Transverse colon (tissue), 4 donors: ENCODE measurements at regions not wholly inside any gene's neighbourhood (a gene's known extent, or its start where the extent isn't known, plus 50 kb on each side); places are given as distances from the start of the nearest gene placed in this dataset.

ENCODE experiments used
- DNase-seq: peaks from one replicate; pipeline ENCODE4 v3.0.0-alpha.2; 2019
- H3K27ac ChIP-seq, 4 donors: fragments of 200-600 bp; sonication (generic); 2 replicates each; pipeline ENCODE4 v1.5.1; 2016 to 2018; ENCODE audit warnings: inconsistent platforms in 4 of 4
- H3K27me3 ChIP-seq: fragments of 200-600 bp; sonication (generic); 2 replicates; pipeline ENCODE4 v1.5.1; 2017; ENCODE audit warnings: inconsistent platforms
- H3K36me3 ChIP-seq, 4 donors: fragments of 200-600 bp; sonication (generic); 2 replicates each; pipeline ENCODE4 v1.5.1; 2017 to 2019; ENCODE audit warnings: inconsistent platforms in 4 of 4
- H3K4me1 ChIP-seq, 4 donors: fragments of 200-600 bp; sonication (generic); 2 replicates each; pipeline ENCODE4 v1.5.1; 2017 to 2020; ENCODE audit warnings: inconsistent platforms in 4 of 4
- H3K4me3 ChIP-seq, 4 donors: fragments of 200-600 bp; sonication (generic); 1 replicate in 1 of 4; 2 replicates in 3 of 4; pipeline versions ENCODE4 v1.5.1 to v1.6.1; 2017 to 2019; ENCODE audit warnings: inconsistent platforms in 4 of 4
- H3K9me3 ChIP-seq, 2 donors: fragments of 200-600 bp; sonication (generic); 2 replicates each; pipeline ENCODE4 v1.5.1; 2017 to 2019; ENCODE audit warnings: inconsistent platforms in 2 of 2
- CTCF ChIP-seq, 5 experiments: fragments of 200-600 bp in 3 of 5; fragments of 450-650 bp in 2 of 5; sonication (generic) in 3 of 5; IDR thresholded peaks; 1 replicate in 2 of 5; 2 replicates in 3 of 5; pipeline ENCODE4 v1.5.1; 2016 to 2017; ENCODE audit warnings: antibody characterized with exemption in 5 of 5, inconsistent platforms in 3 of 5, mild to moderate bottlenecking in 2 of 5, moderate library complexity in 1 of 5
- EP300 ChIP-seq: sonication (generic); formaldehyde crosslinking; IDR thresholded peaks from one replicate; pipeline ENCODE4 v1.6.1; 2017; ENCODE audit warnings: antibody characterized with exemption, low read depth
- POLR2A ChIP-seq: fragments of 450-650 bp; IDR thresholded peaks from one replicate; pipeline ENCODE4 v1.6.1; 2016; ENCODE audit warnings: antibody characterized with exemption, mild to moderate bottlenecking, moderate library complexity
- POLR2AphosphoS5 ChIP-seq, 3 donors: sonication (generic); formaldehyde crosslinking; IDR thresholded peaks; one replicate each; pipeline ENCODE4 v1.6.1; 2016; ENCODE audit warnings: antibody characterized with exemption in 3 of 3
- WGBS, 2 donors: methylation state at CpG; one replicate each; pipeline ENCODE4 v1.1.5; 2018; ENCODE audit warnings: low coverage in 1 of 2; 5-methylcytosine and 5-hydroxymethylcytosine counted together
- in situ Hi-C, 4 donors: fragments of 200-750 bp; cut with MboI; loops; one replicate each; pipeline versions ENCODE4 v1.15.0 to v1.15.1; 2017; ENCODE audit warnings: low sequenced_read_pairs in 3 of 4, low pct_ligation_motif_present in 1 of 4, low pct_unique_long_range_greater_than_20kb in 1 of 4
- intact Hi-C: fragments of 100-400 bp; cut with DNase I; formaldehyde crosslinking; loops from one replicate; pipeline ENCODE4 v1.15.1; 2023; ENCODE audit warnings: low total_unique reads

- WGBS, 2 donors, result 65 to 77% methylated on average over 7 of the region's 7 CpGs
- intact Hi-C loops (no loop called here), in situ Hi-C loops (no loop called here)
- no peaks in the 10 kb centered on the region for H3K27me3 ChIP-seq
- H3K9me3 ChIP-seq, result no peaks in the 10 kb centered on the region
- TF ChIP-seq CTCF (IDR thresholded peaks at IDR 0.05) (no peak), POLR2AphosphoS5 (IDR thresholded peaks at IDR 0.05) (no peak), EP300 (no peak), POLR2A (no peak)
- no peaks in the 10 kb centered on the region for H3K4me1 ChIP-seq
- no peak overlapping the region for H3K4me3 ChIP-seq
- no peak overlapping the region for H3K27ac ChIP-seq
- no peak for DNase-seq
- no peaks in the 10 kb centered on the region for H3K36me3 ChIP-seq
Measured at GRCh38 chr10:117656385-117657367, 114.1 kb downstream of the EMX2 start.

GRCh38 chr10:117661316-117661715 is 118.8 kb downstream of the EMX2 start:
- H3K27ac ChIP-seq, result no peak overlapping the region
- H3K36me3 ChIP-seq, result no peaks in the 10 kb centered on the region
- 96 to 100% methylated on average over 2 of the region's 2 CpGs for WGBS, 2 donors
- intact Hi-C loops (no loop called here), in situ Hi-C loops (no loop called here)
- DNase-seq, result no peak
- no peak for TF ChIP-seq POLR2A
- no peak for TF ChIP-seq CTCF (IDR thresholded peaks at IDR 0.05)
- no peak for TF ChIP-seq POLR2AphosphoS5 (IDR thresholded peaks at IDR 0.05)
- TF ChIP-seq EP300, result no peak
- H3K4me1 ChIP-seq, result no peaks in the 10 kb centered on the region
- no peaks in the 10 kb centered on the region for H3K27me3 ChIP-seq
- no peak overlapping the region for H3K4me3 ChIP-seq
- H3K9me3 ChIP-seq, result no peaks in the 10 kb centered on the region

- Histone ChIP-seq H3K27me3 (no peaks in the 10 kb centered on the region), H3K4me1 (no peaks in the 10 kb centered on the region), H3K27ac (no peak overlapping the region), H3K4me3 (no peak overlapping the region), H3K9me3 (no peaks in the 10 kb centered on the region), H3K36me3 (no peaks in the 10 kb centered on the region)
- TF ChIP-seq EP300, result no peak
- TF ChIP-seq POLR2A, result no peak
- no peak for TF ChIP-seq CTCF (IDR thresholded peaks at IDR 0.05)
- TF ChIP-seq POLR2AphosphoS5 (IDR thresholded peaks at IDR 0.05), result no peak
- no peak for DNase-seq
- 79% methylated on average over 2 of the region's 2 CpGs; no CpG with 5 or more reads in 1 of the 2 donors for WGBS, 2 donors
- intact Hi-C loops, result no loop called here
- in situ Hi-C loops, result no loop called here
Measured at GRCh38 chr10:117662126-117662525, 119.6 kb downstream of the EMX2 start.

- Histone ChIP-seq H3K9me3 (no peaks in the 10 kb centered on the region), H3K4me3 (no peak overlapping the region), H3K27me3 (no peaks in the 10 kb centered on the region), H3K36me3 (no peaks in the 10 kb centered on the region), H3K4me1 (no peaks in the 10 kb centered on the region), H3K27ac (no peak overlapping the region)
- no peak for DNase-seq
- no peak for TF ChIP-seq POLR2A
- TF ChIP-seq EP300, result no peak
- TF ChIP-seq POLR2AphosphoS5 (IDR thresholded peaks at IDR 0.05), result no peak
- TF ChIP-seq CTCF (IDR thresholded peaks at IDR 0.05), result no peak
- intact Hi-C loops, result no loop called here
- in situ Hi-C loops, result no loop called here
- 94% methylated on average over 5 of the region's 7 CpGs; no CpG with 5 or more reads in 1 of the 2 donors for WGBS, 2 donors
Measured at GRCh38 chr10:117662751-117663540, 120.4 kb downstream of the EMX2 start.
